Esophagus squamous epithelium (tissue), 5 donors: ENCODE measurements at regions not wholly inside any gene's neighbourhood (a gene's known extent, or its start where the extent isn't known, plus 50 kb on each side); places are given as distances from the start of the nearest gene placed in this dataset.
"Not testable (repeated sequence)": the region's sequence is repeated elsewhere in the genome, so short reads cannot be mapped to it uniquely, and the experiment has no call there.

ENCODE experiments used
- DNase-seq: peaks from one replicate; lab custom pipeline; 2025; lab: John Stamatoyannopoulos, UW
- H3K27ac ChIP-seq, 4 donors: fragments of 200-600 bp; sonication (generic); one replicate each; pipeline ENCODE4 v1.5.1; 2016 to 2019; ENCODE audit warnings: mild to moderate bottlenecking in 1 of 4
- H3K27me3 ChIP-seq, 4 donors: fragments of 200-600 bp; sonication (generic); 1 replicate in 3 of 4; 2 replicates in 1 of 4; pipeline versions ENCODE4 v1.5.1 to v1.6.0; 2017 to 2021; ENCODE audit warnings: antibody characterized with exemption in 1 of 4
- H3K36me3 ChIP-seq, 3 donors: fragments of 200-600 bp; sonication (generic); one replicate each; pipeline ENCODE4 v1.5.1; 2016 to 2019
- H3K4me1 ChIP-seq, 3 donors: fragments of 200-600 bp; sonication (generic); one replicate each; pipeline ENCODE4 v1.5.1; 2017 to 2019
- H3K4me3 ChIP-seq, 4 donors: fragments of 200-600 bp; sonication (generic); 1 replicate in 3 of 4; 2 replicates in 1 of 4; pipeline ENCODE4 v1.5.1; 2016 to 2019; ENCODE audit warnings: mild to moderate bottlenecking in 2 of 4, moderate library complexity in 1 of 4
- H3K9me3 ChIP-seq, 3 donors: fragments of 200-600 bp; sonication (generic); one replicate each; pipeline ENCODE4 v1.5.1; 2016 to 2019
- CTCF ChIP-seq, 6 experiments: fragments of 450-650 bp in 4 of 6; fragments of 200-600 bp in 2 of 6; sonication (generic) in 2 of 6; IDR thresholded peaks; one replicate each; pipeline ENCODE4 v1.5.1; 2016 to 2019; ENCODE audit warnings: antibody characterized with exemption in 6 of 6, mild to moderate bottlenecking in 4 of 6, moderate library complexity in 4 of 6
- POLR2A ChIP-seq, 4 donors: fragments of 450-650 bp; IDR thresholded peaks; one replicate each; pipeline ENCODE4 v1.6.1; 2017; ENCODE audit warnings: antibody characterized with exemption in 4 of 4, mild to moderate bottlenecking in 4 of 4, moderate library complexity in 3 of 4
- WGBS, 2 donors: methylation state at CpG; one replicate each; pipeline ENCODE4 v1.1.5; 2018; 5-methylcytosine and 5-hydroxymethylcytosine counted together
- intact Hi-C: fragments of 100-400 bp; cut with DNase I; formaldehyde crosslinking; loops from one replicate; pipeline ENCODE4 v1.15.0; 2022
- donor health status: DM: yes; HTN: yes; CAD: no.

GRCh38 chr5:106986006-106986405, 684.7 kb downstream of the EFNA5 start:
- TF ChIP-seq POLR2A (IDR thresholded peaks at IDR 0.05) (no peak), CTCF (IDR thresholded peaks at IDR 0.05) (no peak)
- Histone ChIP-seq H3K36me3 (no peaks in the 10 kb centered on the region), H3K9me3 (no peaks in the 10 kb centered on the region), H3K27me3 (no peaks in the 10 kb centered on the region), H3K27ac (no peak overlapping the region), H3K4me1 (no peaks in the 10 kb centered on the region), H3K4me3 (no peak overlapping the region)
- 30 to 44% methylated on average over 2 of the region's 2 CpGs for WGBS, 2 donors
- intact Hi-C loops: no loop called here
- no peak for DNase-seq

- intact Hi-C loops: no loop called here
- DNase-seq: no peak
- 60 to 77% methylated on average over 6 of the region's 6 CpGs for WGBS, 2 donors
Measured at GRCh38 chr5:106985174-106985573, 685.6 kb downstream of the EFNA5 start.

GRCh38 chr5:106979178-106979577, 691.6 kb downstream of the EFNA5 start:
- H3K27me3 ChIP-seq, H3K4me3 ChIP-seq, DNase-seq, H3K36me3 ChIP-seq, H3K4me1 ChIP-seq, intact Hi-C loops, H3K27ac ChIP-seq, H3K9me3 ChIP-seq: not testable (repeated sequence)
- 82 to 92% methylated on average over 10 to 11 of the region's 11 CpGs for WGBS, 2 donors

More at GRCh38 chr5:106985174-106985573, 685.6 kb downstream of the EFNA5 start:
- Histone ChIP-seq H3K9me3 (no peaks in the 10 kb centered on the region), H3K36me3 (no peaks in the 10 kb centered on the region), H3K27me3 (no peaks in the 10 kb centered on the region), H3K4me3 (no peak overlapping the region), H3K27ac (no peak overlapping the region), H3K4me1 (no peaks in the 10 kb centered on the region)
- no peak for TF ChIP-seq POLR2A (IDR thresholded peaks at IDR 0.05)
- no peak for TF ChIP-seq CTCF (IDR thresholded peaks at IDR 0.05)

- H3K36me3 ChIP-seq, H3K9me3 ChIP-seq, H3K4me3 ChIP-seq, H3K4me1 ChIP-seq, intact Hi-C loops, H3K27me3 ChIP-seq, DNase-seq, H3K27ac ChIP-seq: not testable (repeated sequence)
- 79 to 85% methylated on average over 13 of the region's 13 CpGs for WGBS, 2 donors
Measured at GRCh38 chr5:106978582-106979165, 692.1 kb downstream of the EFNA5 start.

GRCh38 chr5:106976363-106976762, 694.4 kb downstream of the EFNA5 start:
- no peak for TF ChIP-seq POLR2A (IDR thresholded peaks at IDR 0.05)
- TF ChIP-seq CTCF (IDR thresholded peaks at IDR 0.05): no peak
- Histone ChIP-seq H3K27me3 (no peaks in the 10 kb centered on the region), H3K27ac (no peak overlapping the region), H3K4me1 (no peaks in the 10 kb centered on the region), H3K36me3 (no peaks in the 10 kb centered on the region), H3K9me3 (no peaks in the 10 kb centered on the region), H3K4me3 (no peak overlapping the region)
- WGBS, 2 donors: 77 to 84% methylated on average over 3 of the region's 3 CpGs
- intact Hi-C loops: no loop called here
- no peak for DNase-seq

- no peaks in the 10 kb centered on the region for H3K9me3 ChIP-seq
- H3K36me3 ChIP-seq: no peaks in the 10 kb centered on the region
- intact Hi-C loops: no loop called here
- DNase-seq: no peak
- no peak overlapping the region for H3K4me3 ChIP-seq
- 34 to 47% methylated on average over 2 of the region's 2 CpGs for WGBS, 2 donors
- TF ChIP-seq POLR2A (IDR thresholded peaks at IDR 0.05): no peak
- no peak for TF ChIP-seq CTCF (IDR thresholded peaks at IDR 0.05)
- no peak overlapping the region for H3K27ac ChIP-seq
- H3K27me3 ChIP-seq: no peaks in the 10 kb centered on the region
- no peaks in the 10 kb centered on the region for H3K4me1 ChIP-seq
Measured at GRCh38 chr5:106974272-106974671, 696.5 kb downstream of the EFNA5 start.
